Gastrocnemius medialis (tissue), 4 donors: ENCODE measurements at regions not wholly inside any gene's neighbourhood (a gene's known extent, or its start where the extent isn't known, plus 50 kb on each side); places are given as distances from the start of the nearest gene placed in this dataset.

ENCODE experiments used
- POLR2A ChIP-seq, 2 donors: fragments of 450-650 bp; IDR thresholded peaks; one replicate each; pipeline ENCODE4 v1.6.1; 2017; ENCODE audit warnings: antibody characterized with exemption in 2 of 2, mild to moderate bottlenecking in 2 of 2, moderate library complexity in 2 of 2
- TF ChIP-seq, protein P1 (sequence below), 5 experiments: fragments of 450-650 bp in 3 of 5; fragments of 200-600 bp in 2 of 5; sonication (generic) in 2 of 5; IDR thresholded peaks in 4 of 5; conservative IDR thresholded peaks in 1 of 5; 1 replicate in 4 of 5; 2 replicates in 1 of 5; pipeline ENCODE4 v1.5.1; 2016 to 2019; ENCODE audit warnings: antibody characterized with exemption in 5 of 5, mild to moderate bottlenecking in 3 of 5, moderate library complexity in 3 of 5

DNA sequence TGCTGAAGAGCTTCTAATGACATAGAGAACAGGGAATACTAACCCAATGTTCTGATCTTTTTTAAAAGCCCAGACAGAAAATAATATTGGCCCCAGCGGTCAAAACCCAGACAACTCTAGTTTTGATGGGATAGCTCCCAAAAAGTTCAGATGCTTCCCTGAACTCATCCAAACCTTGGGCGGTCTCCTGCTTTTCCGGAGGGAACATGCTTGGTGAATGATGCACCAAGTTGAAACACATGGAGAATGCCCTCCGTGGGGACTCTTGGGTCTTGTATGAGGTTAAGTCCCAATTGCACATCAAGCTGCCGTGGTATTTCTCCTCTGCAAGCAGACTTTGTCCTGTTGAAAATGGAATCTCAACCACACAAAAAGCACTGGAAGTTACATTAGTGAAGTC is 120.7 kb upstream of the CTAGE1 start:
- TF ChIP-seq, protein P1, sequence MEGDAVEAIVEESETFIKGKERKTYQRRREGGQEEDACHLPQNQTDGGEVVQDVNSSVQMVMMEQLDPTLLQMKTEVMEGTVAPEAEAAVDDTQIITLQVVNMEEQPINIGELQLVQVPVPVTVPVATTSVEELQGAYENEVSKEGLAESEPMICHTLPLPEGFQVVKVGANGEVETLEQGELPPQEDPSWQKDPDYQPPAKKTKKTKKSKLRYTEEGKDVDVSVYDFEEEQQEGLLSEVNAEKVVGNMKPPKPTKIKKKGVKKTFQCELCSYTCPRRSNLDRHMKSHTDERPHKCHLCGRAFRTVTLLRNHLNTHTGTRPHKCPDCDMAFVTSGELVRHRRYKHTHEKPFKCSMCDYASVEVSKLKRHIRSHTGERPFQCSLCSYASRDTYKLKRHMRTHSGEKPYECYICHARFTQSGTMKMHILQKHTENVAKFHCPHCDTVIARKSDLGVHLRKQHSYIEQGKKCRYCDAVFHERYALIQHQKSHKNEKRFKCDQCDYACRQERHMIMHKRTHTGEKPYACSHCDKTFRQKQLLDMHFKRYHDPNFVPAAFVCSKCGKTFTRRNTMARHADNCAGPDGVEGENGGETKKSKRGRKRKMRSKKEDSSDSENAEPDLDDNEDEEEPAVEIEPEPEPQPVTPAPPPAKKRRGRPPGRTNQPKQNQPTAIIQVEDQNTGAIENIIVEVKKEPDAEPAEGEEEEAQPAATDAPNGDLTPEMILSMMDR (IDR thresholded peaks at IDR 0.05 in 4 of 5, conservative IDR thresholded peaks at IDR 0.05 in 1 of 5), result no peak
- no peak for TF ChIP-seq POLR2A (IDR thresholded peaks at IDR 0.05)
